ENCODE measurements at regions not wholly inside any gene's neighbourhood (a gene's known extent, or its start where the extent isn't known, plus 50 kb on each side); places are given as distances from the start of the nearest gene placed in this dataset.

DNA sequence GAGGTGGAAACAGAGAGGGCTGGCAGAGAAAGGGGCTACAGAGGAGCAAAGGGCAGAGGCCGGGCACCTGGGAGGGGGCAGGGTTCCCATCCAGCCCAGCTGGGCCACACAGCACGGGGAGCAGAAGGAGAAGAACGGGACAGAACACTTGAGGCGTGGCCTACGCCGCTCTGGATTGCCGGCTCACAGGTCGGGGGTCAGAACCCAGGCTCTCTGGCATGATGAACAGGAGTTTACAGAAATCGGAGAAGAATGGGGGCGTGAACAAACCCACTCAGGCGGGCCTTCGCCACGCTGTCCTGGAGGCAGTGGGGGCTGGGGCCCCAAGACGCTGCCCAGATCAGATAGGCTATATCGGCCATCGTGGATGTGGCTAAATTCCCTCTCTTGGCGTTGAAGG is 362.2 kb upstream of the SHH start:
- H3K27ac Mint-ChIP-seq, result no peak overlapping the region
- no peaks in the 10 kb centered on the region for H3K4me1 Mint-ChIP-seq (ENCODE audit: low read depth)
- H3K27me3 Mint-ChIP-seq (ENCODE audit: insufficient read depth), result no peaks in the 10 kb centered on the region
- H3K36me3 Mint-ChIP-seq (ENCODE audit: low read depth), result no peaks in the 10 kb centered on the region
- intact Hi-C loops (cut with micrococcal nuclease), result no loop called here
- DNase-seq (ENCODE audit: low spot score), result no peak
- H3K9me3 Mint-ChIP-seq, result no peaks in the 10 kb centered on the region
- no peak overlapping the region for H3K4me3 Mint-ChIP-seq

DNA sequence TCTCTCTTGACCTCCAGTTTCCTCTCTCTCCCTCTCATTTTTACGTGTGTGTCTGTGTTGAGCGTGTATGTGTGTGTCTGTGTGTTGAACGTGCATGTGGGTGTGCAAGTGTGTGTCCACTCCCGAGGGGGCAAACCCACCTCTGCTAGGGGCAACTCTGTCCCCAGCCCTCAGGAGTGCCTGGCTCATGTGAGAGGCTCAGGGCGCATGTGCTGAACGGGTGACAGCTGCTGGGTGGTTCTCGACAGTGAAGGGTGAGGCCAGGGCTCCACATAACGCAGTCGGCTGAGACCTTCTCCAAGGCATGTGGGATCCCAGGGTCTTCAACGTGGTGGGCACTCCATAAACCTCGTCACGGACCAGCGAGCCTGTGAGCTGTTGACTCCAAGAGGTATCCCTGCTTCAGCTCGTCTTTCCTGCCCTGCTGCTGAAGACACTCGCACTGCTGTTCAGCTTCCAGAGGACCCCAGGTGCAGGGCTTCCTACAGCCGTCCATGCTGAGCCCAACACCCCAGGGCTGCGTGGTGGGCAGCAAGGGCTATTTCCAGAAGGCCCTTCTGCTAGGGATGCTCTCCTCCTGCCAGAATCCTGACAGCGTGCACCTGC is 361.6 kb upstream of the SHH start:
- Mint-ChIP-seq H3K27ac (no peak overlapping the region), H3K4me3 (no peak overlapping the region), H3K27me3 (ENCODE audit: insufficient read depth) (no peaks in the 10 kb centered on the region), H3K4me1 (ENCODE audit: low read depth) (no peaks in the 10 kb centered on the region), H3K9me3 (no peaks in the 10 kb centered on the region), H3K36me3 (ENCODE audit: low read depth) (no peaks in the 10 kb centered on the region)
- DNase-seq (ENCODE audit: low spot score), result no peak
- intact Hi-C loops (cut with micrococcal nuclease), result no loop called here

DNA sequence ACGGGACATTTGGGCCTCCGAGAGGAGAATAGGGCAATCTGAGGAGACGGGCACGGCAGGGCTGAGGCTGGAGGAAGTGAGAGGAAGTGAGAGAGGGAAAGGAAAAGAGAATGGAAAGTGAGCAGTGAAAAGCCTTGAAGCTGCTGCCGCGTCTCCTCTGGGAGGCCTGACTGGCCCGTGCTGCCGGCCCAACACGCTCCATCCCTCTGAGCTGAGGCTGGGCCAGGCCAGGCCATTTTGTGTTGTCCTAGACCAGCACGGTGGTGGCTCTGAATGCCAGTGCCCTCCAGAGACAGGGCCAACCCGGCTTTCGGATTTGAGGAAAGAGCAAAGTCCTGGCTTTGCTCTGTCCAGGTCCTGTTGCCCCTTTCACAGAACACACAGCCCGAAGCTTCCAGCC is 361.1 kb upstream of the SHH start:
- intact Hi-C loops (cut with micrococcal nuclease), result no loop called here
- no peak overlapping the region for H3K27ac Mint-ChIP-seq

DNA sequence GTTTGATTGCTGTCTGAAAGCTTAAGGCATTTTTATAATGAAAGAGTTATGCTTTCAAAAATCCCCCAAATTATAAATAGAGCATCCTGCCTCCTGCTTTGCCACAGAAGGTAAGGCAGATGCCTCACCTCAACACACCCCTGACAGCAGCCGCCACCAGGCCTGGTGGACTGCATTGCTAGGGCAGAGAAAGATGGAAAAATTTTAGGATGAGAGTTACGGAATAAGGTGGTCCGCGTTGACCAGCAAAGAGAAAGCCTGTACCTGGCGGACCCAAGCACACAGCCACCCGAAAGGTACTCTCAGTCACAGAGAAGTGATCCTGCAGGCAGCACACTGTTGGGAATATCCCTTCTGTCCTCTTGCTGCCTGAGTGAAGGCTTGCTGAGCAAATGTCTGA is 360.4 kb upstream of the SHH start:
- H3K4me1 Mint-ChIP-seq (ENCODE audit: low read depth), result no peaks in the 10 kb centered on the region
- no peak overlapping the region for H3K4me3 Mint-ChIP-seq
- H3K36me3 Mint-ChIP-seq (ENCODE audit: low read depth), result no peaks in the 10 kb centered on the region
- no peak for DNase-seq (ENCODE audit: low spot score)
- intact Hi-C loops (cut with micrococcal nuclease), result no loop called here
- H3K27me3 Mint-ChIP-seq (ENCODE audit: insufficient read depth), result no peaks in the 10 kb centered on the region
- no peak overlapping the region for H3K27ac Mint-ChIP-seq
- H3K9me3 Mint-ChIP-seq, result no peaks in the 10 kb centered on the region

More for the DNA sequence above, 361.1 kb upstream of the SHH start:
- H3K27me3 Mint-ChIP-seq (ENCODE audit: insufficient read depth), result no peaks in the 10 kb centered on the region
- no peaks in the 10 kb centered on the region for H3K36me3 Mint-ChIP-seq (ENCODE audit: low read depth)
- H3K4me3 Mint-ChIP-seq, result no peak overlapping the region
- no peak for DNase-seq (ENCODE audit: low spot score)
- H3K9me3 Mint-ChIP-seq, result no peaks in the 10 kb centered on the region
- no peaks in the 10 kb centered on the region for H3K4me1 Mint-ChIP-seq (ENCODE audit: low read depth)

DNA sequence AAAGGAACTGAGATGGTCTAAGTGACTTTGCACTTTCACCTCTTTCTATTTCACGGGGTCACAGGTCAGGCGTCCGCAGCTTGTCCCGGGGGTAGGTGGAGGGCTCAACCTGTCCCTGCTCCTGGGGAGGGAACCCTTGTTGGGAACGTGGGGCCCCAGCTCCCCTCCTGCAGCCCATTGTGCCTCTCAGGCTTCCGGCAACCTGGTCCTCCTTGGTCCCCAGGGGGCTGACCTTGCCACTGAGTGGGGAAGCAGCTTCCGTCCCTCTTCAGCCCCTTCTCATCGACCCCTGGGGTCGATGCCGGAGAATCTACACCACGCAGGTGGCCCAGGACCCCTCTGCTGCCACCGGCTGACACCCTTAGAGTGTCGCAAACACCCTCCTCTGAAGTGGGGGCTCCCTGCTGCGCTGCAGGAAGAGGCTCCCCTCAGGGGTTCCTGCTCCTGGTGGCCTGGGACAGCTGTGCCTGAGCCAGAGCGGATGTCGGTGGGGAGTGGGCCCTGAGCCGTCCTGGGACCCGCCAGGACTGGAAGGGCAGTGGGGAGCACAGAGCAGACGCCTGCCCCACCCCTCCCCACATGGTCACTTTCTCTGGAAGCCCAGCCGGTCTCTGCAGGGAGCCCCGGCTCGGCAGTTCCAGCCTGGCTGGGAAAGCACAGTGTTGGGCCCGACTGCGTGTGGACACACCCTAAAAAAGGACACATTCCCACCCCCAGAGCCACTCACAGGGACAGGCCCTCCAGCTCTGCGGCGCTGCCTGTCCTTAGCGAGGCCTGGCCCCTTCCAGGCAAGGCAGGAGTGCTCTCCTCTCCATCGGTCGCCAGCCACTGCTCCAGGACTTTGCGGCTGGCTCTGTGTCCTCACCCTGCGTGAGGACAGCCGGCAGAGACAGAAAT is 357.5 kb upstream of the SHH start:
- Mint-ChIP-seq H3K36me3 (ENCODE audit: low read depth) (no peaks in the 10 kb centered on the region), H3K9me3 (no peaks in the 10 kb centered on the region), H3K27ac (no peak overlapping the region), H3K27me3 (ENCODE audit: insufficient read depth) (no peaks in the 10 kb centered on the region), H3K4me3 (no peak overlapping the region), H3K4me1 (ENCODE audit: low read depth) (no peaks in the 10 kb centered on the region)
- DNase-seq (ENCODE audit: low spot score), result no peak
- intact Hi-C loops (cut with micrococcal nuclease), result no loop called here

DNA sequence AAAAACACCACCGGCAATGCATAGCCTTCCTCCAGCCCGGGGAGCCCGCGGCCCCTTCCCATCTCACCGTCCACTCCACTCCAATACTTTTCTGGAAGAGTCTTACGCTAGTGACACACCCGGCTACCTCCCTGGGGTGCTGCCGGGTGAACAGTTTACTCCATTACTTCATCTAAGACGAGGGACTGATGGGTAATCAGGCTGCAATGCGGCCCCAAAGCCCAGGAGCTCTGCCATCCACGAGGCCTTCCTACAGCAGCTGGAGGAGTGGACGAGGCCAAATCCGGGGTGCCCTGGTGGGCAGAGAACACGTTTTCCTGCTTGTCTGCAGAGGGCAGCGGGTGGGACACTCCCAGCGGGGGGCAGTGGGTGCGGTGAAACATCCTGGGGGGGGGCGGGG is 356.2 kb upstream of the SHH start:
- intact Hi-C loops (cut with micrococcal nuclease), result no loop called here
- DNase-seq (ENCODE audit: low spot score), result no peak
- Mint-ChIP-seq H3K27ac (no peak overlapping the region), H3K36me3 (ENCODE audit: low read depth) (no peaks in the 10 kb centered on the region), H3K27me3 (ENCODE audit: insufficient read depth) (no peaks in the 10 kb centered on the region), H3K4me1 (ENCODE audit: low read depth) (no peaks in the 10 kb centered on the region), H3K9me3 (no peaks in the 10 kb centered on the region), H3K4me3 (no peak overlapping the region)

DNA sequence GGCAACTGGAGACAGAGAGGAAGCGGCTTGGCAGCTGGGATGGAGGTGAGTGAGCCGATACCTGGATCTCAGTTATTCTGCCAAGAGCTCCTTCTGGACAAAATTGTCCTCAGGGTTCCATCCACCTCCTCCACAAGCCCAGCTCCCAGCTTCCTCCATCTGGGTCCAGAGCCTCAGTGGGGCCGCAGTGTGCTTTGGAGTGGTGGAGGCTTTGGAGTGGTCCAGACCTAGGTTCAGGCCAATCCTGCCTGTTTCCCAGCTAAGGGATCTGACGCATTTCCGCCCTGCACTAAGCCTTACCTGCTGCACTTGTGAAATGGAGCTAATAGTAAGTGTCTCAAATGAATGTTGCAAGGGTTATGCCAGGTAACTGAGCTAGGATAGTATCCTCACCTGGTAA is 355.7 kb upstream of the SHH start:
- intact Hi-C loops (cut with micrococcal nuclease), result no loop called here
- Mint-ChIP-seq H3K27ac (no peak overlapping the region), H3K36me3 (ENCODE audit: low read depth) (no peaks in the 10 kb centered on the region), H3K4me1 (ENCODE audit: low read depth) (no peaks in the 10 kb centered on the region), H3K9me3 (no peaks in the 10 kb centered on the region), H3K4me3 (no peak overlapping the region), H3K27me3 (ENCODE audit: insufficient read depth) (no peaks in the 10 kb centered on the region)
- DNase-seq (ENCODE audit: low spot score), result no peak

DNA sequence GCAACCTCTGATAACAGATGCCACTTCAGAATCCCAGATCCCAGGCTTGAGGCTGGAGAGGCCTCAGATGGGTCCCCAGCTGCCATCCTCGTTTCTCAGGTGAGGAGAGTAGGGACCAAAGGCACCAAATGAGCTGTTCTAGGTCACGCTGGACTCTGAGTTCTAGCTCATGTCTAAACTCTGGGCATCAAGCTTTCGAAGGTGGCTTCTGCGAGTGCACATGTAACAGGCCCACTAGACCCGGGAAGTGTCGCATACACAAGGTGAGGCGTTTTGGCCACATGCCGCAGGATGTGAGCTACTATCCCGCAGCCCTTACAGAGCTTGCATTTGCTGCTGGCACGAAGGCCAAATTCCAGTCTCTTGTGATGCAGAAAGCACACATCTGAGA is 355.1 kb upstream of the SHH start:
- intact Hi-C loops (cut with micrococcal nuclease), result no loop called here
- Mint-ChIP-seq H3K36me3 (ENCODE audit: low read depth) (no peaks in the 10 kb centered on the region), H3K27me3 (ENCODE audit: insufficient read depth) (no peaks in the 10 kb centered on the region), H3K4me1 (ENCODE audit: low read depth) (no peaks in the 10 kb centered on the region), H3K9me3 (no peaks in the 10 kb centered on the region), H3K4me3 (no peak overlapping the region), H3K27ac (no peak overlapping the region)
- no peak for DNase-seq (ENCODE audit: low spot score)

DNA sequence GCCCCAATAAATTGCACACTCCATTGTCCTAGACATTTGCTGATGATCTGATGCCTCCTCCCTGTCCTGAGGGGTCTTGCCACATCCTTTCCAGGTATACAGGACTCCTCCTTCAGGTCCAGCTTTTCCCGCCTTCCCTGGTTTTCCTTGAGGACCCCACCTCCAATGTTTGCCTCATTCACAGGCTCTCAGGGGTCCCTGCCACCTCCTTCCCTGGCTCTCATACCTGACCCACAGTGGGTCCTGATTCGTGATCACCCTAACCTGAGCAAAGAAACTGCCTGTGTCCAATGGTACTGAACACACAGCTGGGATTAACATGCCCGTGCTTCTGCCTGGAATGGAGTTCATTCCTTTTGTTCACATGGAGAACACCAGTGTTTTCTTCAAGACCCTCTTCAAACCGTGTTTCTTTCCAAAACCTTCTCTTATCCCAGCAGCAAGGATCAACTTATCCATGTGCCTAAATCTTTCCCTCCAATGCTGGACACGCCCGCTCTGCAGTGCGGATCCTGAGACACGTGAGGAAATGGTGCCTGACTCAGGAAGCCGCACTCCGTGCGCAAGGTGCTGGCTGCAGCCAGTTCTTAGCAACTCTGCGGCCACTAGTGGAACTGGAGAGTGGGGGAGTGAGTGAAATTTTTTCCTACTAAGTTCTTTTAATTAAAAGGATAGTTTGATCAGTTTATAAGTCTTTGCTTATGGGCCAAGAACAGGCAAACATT is 354.6 kb upstream of the SHH start:
- DNase-seq (ENCODE audit: low spot score), result no peak
- intact Hi-C loops (cut with micrococcal nuclease), result no loop called here
- Mint-ChIP-seq H3K27ac (no peak overlapping the region), H3K36me3 (ENCODE audit: low read depth) (no peaks in the 10 kb centered on the region), H3K9me3 (no peaks in the 10 kb centered on the region), H3K27me3 (ENCODE audit: insufficient read depth) (no peaks in the 10 kb centered on the region), H3K4me3 (no peak overlapping the region), H3K4me1 (ENCODE audit: low read depth) (no peaks in the 10 kb centered on the region)

DNA sequence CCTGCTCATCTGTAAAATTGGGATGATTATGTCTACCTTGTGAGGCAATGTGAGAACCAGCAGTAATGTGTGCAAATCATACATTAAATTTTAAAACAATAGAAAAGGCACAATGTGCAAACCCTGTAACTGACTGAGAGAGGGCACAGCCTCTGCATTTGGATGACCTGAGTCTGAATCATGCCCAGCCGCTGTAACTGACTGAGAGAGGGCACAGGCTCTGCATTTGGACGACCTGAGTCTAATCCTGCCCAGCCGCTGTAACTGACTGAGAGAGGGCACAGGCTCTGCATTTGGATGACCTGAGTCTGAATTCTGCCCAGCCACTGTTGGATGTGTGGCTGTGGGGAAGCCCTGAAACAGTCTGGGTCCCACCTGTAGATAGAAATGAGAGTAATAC is 351.5 kb upstream of the SHH start:
- no peak overlapping the region for H3K4me3 Mint-ChIP-seq
- H3K4me1 Mint-ChIP-seq (ENCODE audit: low read depth), result no peaks in the 10 kb centered on the region
- no peaks in the 10 kb centered on the region for H3K36me3 Mint-ChIP-seq (ENCODE audit: low read depth)
- no peaks in the 10 kb centered on the region for H3K9me3 Mint-ChIP-seq
- intact Hi-C loops (cut with micrococcal nuclease), result no loop called here
- H3K27ac Mint-ChIP-seq, result no peak overlapping the region
- no peak for DNase-seq (ENCODE audit: low spot score)
- no peaks in the 10 kb centered on the region for H3K27me3 Mint-ChIP-seq (ENCODE audit: insufficient read depth)

DNA sequence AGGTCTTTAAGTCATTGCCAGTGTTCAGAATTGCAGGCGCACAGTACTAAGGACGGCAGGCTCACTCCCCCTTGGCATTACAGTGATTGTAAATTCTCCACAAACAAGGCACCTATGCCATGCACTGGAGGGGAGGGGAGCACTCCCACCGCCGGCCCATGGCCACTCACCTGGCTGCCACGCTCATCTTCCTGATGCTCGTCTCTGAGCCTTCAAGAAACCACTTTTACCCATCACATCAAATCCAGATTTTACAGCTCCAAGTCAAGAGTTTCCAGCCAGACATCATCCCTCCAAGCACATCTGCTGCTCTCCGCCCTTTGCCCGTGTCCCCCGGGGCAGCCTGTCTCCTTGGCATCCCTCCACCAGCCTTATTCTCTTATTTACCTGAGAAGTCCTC is 350.2 kb upstream of the SHH start:
- no peaks in the 10 kb centered on the region for H3K4me1 Mint-ChIP-seq (ENCODE audit: low read depth)
- H3K4me3 Mint-ChIP-seq, result no peak overlapping the region
- DNase-seq (ENCODE audit: low spot score), result no peak
- no peaks in the 10 kb centered on the region for H3K9me3 Mint-ChIP-seq
- H3K36me3 Mint-ChIP-seq (ENCODE audit: low read depth), result no peaks in the 10 kb centered on the region
- no peaks in the 10 kb centered on the region for H3K27me3 Mint-ChIP-seq (ENCODE audit: insufficient read depth)
- no peak overlapping the region for H3K27ac Mint-ChIP-seq
- intact Hi-C loops (cut with micrococcal nuclease), result no loop called here

DNA sequence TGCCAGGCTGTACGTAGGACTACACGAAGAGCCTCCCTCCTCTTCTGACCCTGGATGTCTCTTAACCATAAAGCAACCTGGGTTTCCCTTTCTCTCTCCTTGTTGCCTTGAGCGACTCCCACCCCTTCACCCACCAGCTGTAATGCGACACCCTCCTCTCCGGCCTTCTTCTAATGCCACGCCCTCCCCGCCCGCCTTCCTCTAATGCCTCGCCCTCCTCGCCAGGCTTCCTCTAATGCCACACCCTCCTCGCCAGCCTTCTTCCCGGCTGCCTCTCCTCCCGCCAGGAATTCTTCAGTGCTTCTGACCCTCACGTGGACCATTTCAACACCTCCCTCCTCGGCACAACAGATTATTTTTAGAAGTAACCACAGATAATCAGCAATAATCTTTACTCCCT is 348.5 kb upstream of the SHH start:
- no peak for DNase-seq (ENCODE audit: low spot score)
- Mint-ChIP-seq H3K4me1 (ENCODE audit: low read depth) (no peaks in the 10 kb centered on the region), H3K4me3 (no peak overlapping the region), H3K27me3 (ENCODE audit: insufficient read depth) (no peaks in the 10 kb centered on the region), H3K36me3 (ENCODE audit: low read depth) (no peaks in the 10 kb centered on the region), H3K27ac (no peak overlapping the region), H3K9me3 (no peaks in the 10 kb centered on the region)
- intact Hi-C loops (cut with micrococcal nuclease), result no loop called here

DNA sequence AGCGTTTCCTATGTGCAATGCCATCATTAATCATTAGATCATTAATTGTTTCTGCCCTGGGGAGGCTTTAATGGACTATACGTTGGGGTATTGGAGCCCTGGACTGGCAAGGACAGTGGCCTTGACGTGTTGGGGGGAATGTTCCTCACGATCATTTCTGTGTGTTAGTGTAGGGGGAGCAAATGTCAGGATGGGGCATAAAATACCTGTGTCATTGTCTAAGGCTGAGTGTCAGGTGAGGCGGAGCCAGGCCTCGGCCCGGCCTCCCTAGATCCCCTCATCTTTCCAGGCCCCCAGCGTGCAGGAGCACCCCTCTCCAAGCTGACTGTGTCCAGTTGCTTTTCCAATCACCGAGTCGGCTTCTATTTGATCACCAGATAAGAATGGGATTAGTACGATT is 346.4 kb upstream of the SHH start:
- Mint-ChIP-seq H3K27ac (no peak overlapping the region), H3K36me3 (ENCODE audit: low read depth) (no peaks in the 10 kb centered on the region), H3K9me3 (peaks cover 2% of the 10 kb centered on the region), H3K4me1 (ENCODE audit: low read depth) (no peaks in the 10 kb centered on the region), H3K27me3 (ENCODE audit: insufficient read depth) (no peaks in the 10 kb centered on the region), H3K4me3 (no peak overlapping the region)
- DNase-seq (ENCODE audit: low spot score), result no peak
- intact Hi-C loops (cut with micrococcal nuclease), result no loop called here

All from activated T-helper 1 cell treated with anti-CD3 and anti-CD28 coated beads, Interleukin-12 subunit alpha, Interleukin-12 subunit beta, Interleukin-2, Interleukin-4 antibody, amounts not matched to agents 30 ng/mL and 10 ng/mL and 1 ng/mL, durations not matched to agents 14 hours and 24 hours and 36 hours (primary cell).